B cell (primary cell): ENCODE measurements at regions not wholly inside any gene's neighbourhood (a gene's known extent, or its start where the extent isn't known, plus 50 kb on each side); places are given as distances from the start of the nearest gene placed in this dataset.

ENCODE experiments used
- ATAC-seq: fragments of 200-7000 bp; cut with Tn5 transposase; one replicate; pipeline ENCODE4 v1.10.0; 2021; ENCODE audit warnings: low read depth, mild to moderate bottlenecking, moderate number of reproducible peaks, moderate library complexity
- CTCF ChIA-PET: fragments of 350-600 bp; sonication (Branson Sonifier 250); formaldehyde crosslinking; loops from one replicate; lab custom pipeline; 2021; ENCODE audit warnings: antibody characterized with exemption, inconsistent platforms; lab: Charles Lee
- POLR2A ChIA-PET: fragments of 350-600 bp; sonication (Branson Sonifier 250); formaldehyde crosslinking; loops from one replicate; lab custom pipeline; 2021; ENCODE audit warnings: antibody characterized with exemption; lab: Charles Lee
- DNase-seq: peaks from one replicate; pipeline ENCODE4 v3.0.0; 2013
- H2AFZ ChIP-seq: 2 replicates; pipeline ENCODE4 v1.6.1; 2012; ENCODE audit warnings: mild to moderate bottlenecking, low read depth, low read length; ENCODE audit not compliant: insufficient read depth, poor library complexity, severe bottlenecking
- H3K27ac ChIP-seq, 2 donors: 1 replicate in 1 of 2; 2 replicates in 1 of 2; pipeline ENCODE4 v1.5.1; 2012 to 2013; ENCODE audit warnings: low read length in 2 of 2, mild to moderate bottlenecking in 2 of 2, moderate library complexity in 1 of 2
- H3K27me3 ChIP-seq, 4 experiments: fragments of 200-600 bp in 1 of 4; sonication (generic) in 1 of 4; replicated peaks in 1 of 4; 1 replicate in 2 of 4; 2 replicates in 2 of 4; pipeline versions ENCODE4 v1.6.1 to v1.7.0; 2013 to 2016; ENCODE audit warnings: low read length in 3 of 4, mild to moderate bottlenecking in 2 of 4, mixed read lengths in 1 of 4, moderate library complexity in 1 of 4; ENCODE audit not compliant: insufficient read depth in 4 of 4, control insufficient read depth in 3 of 4; ENCODE audit errors: control extremely low read depth in 1 of 4
- H3K36me3 ChIP-seq, 2 experiments: replicated peaks in 1 of 2; 1 replicate in 1 of 2; 2 replicates in 1 of 2; pipeline versions ENCODE4 v1.6.1 to v1.7.1; 2013; ENCODE audit warnings: low read length in 1 of 2; ENCODE audit not compliant: insufficient read depth in 2 of 2, control insufficient read depth in 1 of 2; ENCODE audit errors: control extremely low read depth in 1 of 2, extremely low read depth in 1 of 2
- H3K4me1 ChIP-seq, 2 donors: fragments of 200-600 bp in 1 of 2; sonication (generic) in 1 of 2; 1 replicate in 1 of 2; 2 replicates in 1 of 2; pipeline versions ENCODE4 v1.5.1 to v1.6.1; 2013 to 2017; ENCODE audit warnings: low read length in 2 of 2; ENCODE audit not compliant: control insufficient read depth in 2 of 2, insufficient read depth in 2 of 2
- H3K4me2 ChIP-seq: replicated peaks from 2 replicates; pipeline ENCODE3; 2012; ENCODE audit warnings: mild to moderate bottlenecking, low read depth, low read length; ENCODE audit not compliant: poor library complexity, severe bottlenecking
- H3K4me3 ChIP-seq, 5 experiments: fragments of 200-600 bp in 1 of 5; sonication (generic) in 1 of 5; 1 replicate in 3 of 5; 2 replicates in 2 of 5; pipeline versions ENCODE4 v1.5.1 to v1.7.0; 2011 to 2016; ENCODE audit warnings: low read length in 4 of 5, mild to moderate bottlenecking in 4 of 5, low read depth in 2 of 5, control low read depth in 1 of 5, moderate library complexity in 1 of 5; ENCODE audit not compliant: insufficient read depth in 1 of 5; ENCODE audit errors: control extremely low read depth in 1 of 5, extremely low read depth in 1 of 5
- H3K79me2 ChIP-seq: fragments of 200-600 bp; sonication (generic); one replicate; pipeline ENCODE4 v1.6.0; 2016; ENCODE audit warnings: low read length; ENCODE audit not compliant: control insufficient read depth, insufficient read depth
- H3K9ac ChIP-seq: fragments of 200-600 bp; sonication (generic); 2 replicates; pipeline ENCODE4 v1.6.1; 2017; ENCODE audit warnings: mild to moderate bottlenecking, low read length, moderate library complexity
- H3K9me3 ChIP-seq, 3 donors: one replicate each; pipeline versions ENCODE4 v1.6.1 to v1.7.1; 2013; ENCODE audit warnings: low read length in 2 of 3; ENCODE audit not compliant: control insufficient read depth in 2 of 3, insufficient read depth in 1 of 3; ENCODE audit errors: control extremely low read depth in 1 of 3
- H4K20me1 ChIP-seq: 2 replicates; pipeline ENCODE4 v1.6.0; 2012; ENCODE audit warnings: mild to moderate bottlenecking, low read length; ENCODE audit not compliant: insufficient read depth, control insufficient read depth, poor library complexity, severe bottlenecking
- H3K27ac Mint-ChIP-seq: one replicate; pipeline ENCODE4 v1.8.0; 2021; ENCODE audit warnings: mixed read lengths
- H3K27me3 Mint-ChIP-seq: one replicate; pipeline ENCODE4 v1.8.0; 2021; ENCODE audit warnings: mixed read lengths
- H3K4me1 Mint-ChIP-seq: one replicate; pipeline ENCODE4 v1.8.0; 2021; ENCODE audit warnings: mixed read lengths
- H3K4me3 Mint-ChIP-seq: one replicate; pipeline ENCODE4 v1.8.0; 2021; ENCODE audit warnings: mixed read lengths
- H3K9me3 Mint-ChIP-seq: one replicate; pipeline ENCODE4 v1.8.0; 2022; ENCODE audit warnings: mixed read lengths; ENCODE audit not compliant: insufficient read depth
- CTCF ChIP-seq: fragments of 200-600 bp; IDR thresholded peaks from one replicate; pipeline ENCODE4 v1.8.0; 2022; ENCODE audit warnings: antibody characterized with exemption, mild to moderate bottlenecking
- EZH2 ChIP-seq: IDR thresholded peaks from 2 replicates; pipeline ENCODE4 v1.6.1; 2012; ENCODE audit warnings: borderline replicate concordance, low read depth, mild to moderate bottlenecking, moderate library complexity, low read length; ENCODE audit not compliant: insufficient read depth, poor library complexity, severe bottlenecking
- WGBS: methylation state at CpG from one replicate; pipeline ENCODE4 v1.1.5; 2013; ENCODE audit warnings: missing lambda C conversion rate; ENCODE audit not compliant: insufficient coverage; 5-methylcytosine and 5-hydroxymethylcytosine counted together
- intact Hi-C: fragments of 100-400 bp; cut with micrococcal nuclease; formaldehyde crosslinking; loops from one replicate; pipeline ENCODE4 v1.10.0; 2022

- DNase-seq (no peak), ATAC-seq (no peak)
- Histone ChIP-seq H3K27ac (no peak overlapping the region), H3K4me1 (no peaks in the 10 kb centered on the region), H3K79me2 (no peaks in the 10 kb centered on the region), H3K9me3 (no peaks in the 10 kb centered on the region), H3K4me3 (no peak overlapping the region), H2AFZ (no peak overlapping the region), H3K9ac (no peak overlapping the region), H4K20me1 (no peaks in the 10 kb centered on the region), H3K4me2 (no peak overlapping the region), H3K27me3 (no peaks in the 10 kb centered on the region), H3K36me3 (no peaks in the 10 kb centered on the region)
- ChIA-PET CTCF (no interaction called here), POLR2A (no interaction called here)
- Mint-ChIP-seq H3K4me3 (no peak overlapping the region), H3K27ac (no peak overlapping the region), H3K4me1 (no peaks in the 10 kb centered on the region), H3K9me3 (no peaks in the 10 kb centered on the region), H3K27me3 (no peaks in the 10 kb centered on the region)
- intact Hi-C loops = no loop called here
- WGBS = 89% methylated on average over 4 of the region's 6 CpGs
- TF ChIP-seq CTCF (no peak), EZH2 (no peak)
Observed at GRCh38 chr6:9095729-9096128, 660.4 kb upstream of the SLC35B3 start.

DNA sequence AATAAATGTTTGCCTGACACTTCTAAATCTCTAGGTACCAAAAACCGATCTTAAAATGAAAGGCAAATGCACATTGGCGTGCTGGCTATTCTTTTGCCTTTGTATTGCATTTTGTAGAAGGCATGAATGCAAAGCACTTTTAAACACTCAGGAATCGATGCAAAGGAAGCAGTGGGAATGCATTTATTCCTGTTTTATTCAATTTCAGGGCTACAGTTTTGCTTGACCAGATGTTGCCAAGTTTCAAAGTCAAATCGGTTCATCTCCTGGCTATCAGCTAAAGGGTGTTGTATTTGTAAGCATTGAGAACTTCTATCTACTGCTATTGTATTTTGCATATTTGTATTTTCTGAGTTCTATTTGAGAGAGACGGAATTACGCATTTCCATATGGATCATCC is 659.8 kb upstream of the SLC35B3 start:
- no peak overlapping the region for H3K27ac ChIP-seq
- Mint-ChIP-seq H3K27ac (no peak overlapping the region), H3K4me1 (no peaks in the 10 kb centered on the region), H3K27me3 (no peaks in the 10 kb centered on the region), H3K9me3 (no peaks in the 10 kb centered on the region), H3K4me3 (no peak overlapping the region)
- H3K27me3 ChIP-seq = no peaks in the 10 kb centered on the region
- no peak overlapping the region for H3K9ac ChIP-seq
- no peaks in the 10 kb centered on the region for H4K20me1 ChIP-seq
- POLR2A ChIA-PET = no interaction called here
- no peaks in the 10 kb centered on the region for H3K79me2 ChIP-seq
- no peak for ATAC-seq
- no peak overlapping the region for H3K4me2 ChIP-seq
- H3K4me1 ChIP-seq = no peaks in the 10 kb centered on the region
- CTCF ChIA-PET = no interaction called here
- no peak for DNase-seq
- no peak overlapping the region for H3K4me3 ChIP-seq
- H2AFZ ChIP-seq = no peak overlapping the region
- TF ChIP-seq CTCF = no peak
- no peak for TF ChIP-seq EZH2
- H3K36me3 ChIP-seq = no peaks in the 10 kb centered on the region
- intact Hi-C loops = no loop called here
- no peaks in the 10 kb centered on the region for H3K9me3 ChIP-seq
- WGBS = 75% methylated on average over 2 of the region's 6 CpGs
